ENCODE measurements at regions not wholly inside any gene's neighbourhood (a gene's known extent, or its start where the extent isn't known, plus 50 kb on each side); places are given as distances from the start of the nearest gene placed in this dataset.

- no peak for TF ChIP-seq CTCF (IDR thresholded peaks at IDR 0.05)
- TF ChIP-seq POLR2A (IDR thresholded peaks at IDR 0.05): no peak
These were observed 173.9 kb upstream of the TBL1XR1 start for GRCh38 chr3:177371146-177371545.

All from heart left ventricle (tissue), 13 donors.